Mammary epithelial cell (primary cell): ENCODE measurements at regions not wholly inside any gene's neighbourhood (a gene's known extent, or its start where the extent isn't known, plus 50 kb on each side); places are given as distances from the start of the nearest gene placed in this dataset.

Experiments
- EZH2 ChIP-seq: IDR thresholded peaks from 2 replicates; pipeline ENCODE4 v1.6.1; 2012; ENCODE audit warnings: low read length, inconsistent platforms, borderline replicate concordance
- TF ChIP-seq, protein P1 (sequence below), 2 donors: IDR thresholded peaks in 1 of 2; conservative IDR thresholded peaks in 1 of 2; 2 replicates each; pipeline ENCODE4 v1.5.1; 2011 to 2012; ENCODE audit warnings: inconsistent platforms in 2 of 2, low read length in 2 of 2, mild to moderate bottlenecking in 2 of 2, control low read depth in 1 of 2, low read depth in 1 of 2; ENCODE audit not compliant: insufficient read depth in 1 of 2; ENCODE audit errors: extremely low read depth in 1 of 2

DNA sequence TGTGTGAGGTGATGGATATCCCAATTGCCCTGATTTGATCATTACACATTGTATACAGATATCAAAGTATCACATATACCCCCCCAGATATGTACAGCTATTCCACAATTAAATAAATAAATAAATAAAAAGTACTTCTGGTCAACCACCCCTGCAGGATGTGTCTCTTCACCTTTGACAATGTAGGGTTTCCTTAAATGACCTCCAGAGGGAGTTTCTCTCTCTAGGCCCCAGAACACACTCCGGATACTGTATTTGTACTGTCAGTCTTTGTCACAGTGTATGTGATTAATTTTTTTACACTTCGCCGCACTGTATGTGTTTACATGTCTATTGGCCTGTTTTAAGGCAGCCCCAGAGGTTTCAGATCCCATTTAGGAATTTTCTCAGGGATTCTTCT, 123.6 kb downstream of the ADCYAP1R1 start:
- TF ChIP-seq, protein P1, sequence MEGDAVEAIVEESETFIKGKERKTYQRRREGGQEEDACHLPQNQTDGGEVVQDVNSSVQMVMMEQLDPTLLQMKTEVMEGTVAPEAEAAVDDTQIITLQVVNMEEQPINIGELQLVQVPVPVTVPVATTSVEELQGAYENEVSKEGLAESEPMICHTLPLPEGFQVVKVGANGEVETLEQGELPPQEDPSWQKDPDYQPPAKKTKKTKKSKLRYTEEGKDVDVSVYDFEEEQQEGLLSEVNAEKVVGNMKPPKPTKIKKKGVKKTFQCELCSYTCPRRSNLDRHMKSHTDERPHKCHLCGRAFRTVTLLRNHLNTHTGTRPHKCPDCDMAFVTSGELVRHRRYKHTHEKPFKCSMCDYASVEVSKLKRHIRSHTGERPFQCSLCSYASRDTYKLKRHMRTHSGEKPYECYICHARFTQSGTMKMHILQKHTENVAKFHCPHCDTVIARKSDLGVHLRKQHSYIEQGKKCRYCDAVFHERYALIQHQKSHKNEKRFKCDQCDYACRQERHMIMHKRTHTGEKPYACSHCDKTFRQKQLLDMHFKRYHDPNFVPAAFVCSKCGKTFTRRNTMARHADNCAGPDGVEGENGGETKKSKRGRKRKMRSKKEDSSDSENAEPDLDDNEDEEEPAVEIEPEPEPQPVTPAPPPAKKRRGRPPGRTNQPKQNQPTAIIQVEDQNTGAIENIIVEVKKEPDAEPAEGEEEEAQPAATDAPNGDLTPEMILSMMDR (conservative IDR thresholded peaks at IDR 0.05 in 1 of 2, IDR thresholded peaks at IDR 0.05 in 1 of 2; ENCODE audit: extremely low read depth in 1 of 2, insufficient read depth in 1 of 2, low read depth in 1 of 2, low read length in 2 of 2), result peak; percentile 15 to 38
- no peak for TF ChIP-seq EZH2
